NCI-H2081 (cell line): ENCODE measurements at regions not wholly inside any gene's neighbourhood (a gene's known extent, or its start where the extent isn't known, plus 50 kb on each side); places are given as distances from the start of the nearest gene placed in this dataset.
"Not testable (repeated sequence)": the region's sequence is repeated elsewhere in the genome, so short reads cannot be mapped to it uniquely, and the experiment has no call there.

Source experiments
- DNase-seq, 2 experiments: peaks; one replicate each; lab custom pipeline; 2025; lab: John Stamatoyannopoulos, UW

- DNase-seq, result not testable (repeated sequence)
These were observed 350.1 kb downstream of the NSUN3 start for GRCh38 chr3:94412936-94413335.

GRCh38 chr3:94413336-94414108 lies 350.7 kb downstream of the NSUN3 start:
- no peak for DNase-seq

- no peak for DNase-seq
These were observed 351.6 kb downstream of the NSUN3 start for GRCh38 chr3:94414418-94414817.

- DNase-seq, result no peak
These were observed 353.9 kb downstream of the NSUN3 start for GRCh38 chr3:94416768-94417167.

- DNase-seq, result no peak
These were observed 355.1 kb downstream of the NSUN3 start for GRCh38 chr3:94417963-94418455.

- DNase-seq, result no peak
These were observed 358.1 kb downstream of the NSUN3 start for GRCh38 chr3:94420931-94421330.

GRCh38 chr3:94423578-94423977 lies 360.7 kb downstream of the NSUN3 start:
- no peak for DNase-seq

- DNase-seq, result no peak
These were observed 366.7 kb downstream of the NSUN3 start for GRCh38 chr3:94429517-94429916.

- DNase-seq, result no peak
These were observed 369.2 kb downstream of the NSUN3 start for GRCh38 chr3:94431876-94432570.

GRCh38 chr3:94433811-94434210 lies 370.9 kb downstream of the NSUN3 start:
- no peak for DNase-seq

- DNase-seq, result no peak
These were observed 378.1 kb downstream of the NSUN3 start for GRCh38 chr3:94440767-94441493.

GRCh38 chr3:94441494-94441847 lies 378.6 kb downstream of the NSUN3 start:
- no peak for DNase-seq

GRCh38 chr3:94453864-94454263 lies 391.0 kb downstream of the NSUN3 start:
- no peak for DNase-seq

- no peak for DNase-seq
These were observed 396.3 kb downstream of the NSUN3 start for GRCh38 chr3:94459167-94459566.

GRCh38 chr3:94460931-94461330 lies 398.1 kb downstream of the NSUN3 start:
- no peak for DNase-seq

- no peak for DNase-seq
These were observed 400.1 kb downstream of the NSUN3 start for GRCh38 chr3:94462931-94463330.

GRCh38 chr3:94472511-94472910 lies 409.6 kb downstream of the NSUN3 start:
- DNase-seq, result no peak

- DNase-seq, result no peak
These were observed 418.5 kb downstream of the NSUN3 start for GRCh38 chr3:94481226-94481898.

- DNase-seq, result no peak
These were observed 419.8 kb downstream of the NSUN3 start for GRCh38 chr3:94482686-94483085.

GRCh38 chr3:94483403-94483802 lies 420.5 kb downstream of the NSUN3 start:
- no peak for DNase-seq

- DNase-seq, result no peak
These were observed 432.1 kb downstream of the NSUN3 start for GRCh38 chr3:94494992-94495391.

- no peak for DNase-seq
These were observed 437.3 kb downstream of the NSUN3 start for GRCh38 chr3:94500146-94500545.
